ENCODE measurements at regions not wholly inside any gene's neighbourhood (a gene's known extent, or its start where the extent isn't known, plus 50 kb on each side); places are given as distances from the start of the nearest gene placed in this dataset.

GRCh38 chr22:22818861-22819855, 68.5 kb upstream of the IGLL5 start:
- TF ChIP-seq, protein P1, sequence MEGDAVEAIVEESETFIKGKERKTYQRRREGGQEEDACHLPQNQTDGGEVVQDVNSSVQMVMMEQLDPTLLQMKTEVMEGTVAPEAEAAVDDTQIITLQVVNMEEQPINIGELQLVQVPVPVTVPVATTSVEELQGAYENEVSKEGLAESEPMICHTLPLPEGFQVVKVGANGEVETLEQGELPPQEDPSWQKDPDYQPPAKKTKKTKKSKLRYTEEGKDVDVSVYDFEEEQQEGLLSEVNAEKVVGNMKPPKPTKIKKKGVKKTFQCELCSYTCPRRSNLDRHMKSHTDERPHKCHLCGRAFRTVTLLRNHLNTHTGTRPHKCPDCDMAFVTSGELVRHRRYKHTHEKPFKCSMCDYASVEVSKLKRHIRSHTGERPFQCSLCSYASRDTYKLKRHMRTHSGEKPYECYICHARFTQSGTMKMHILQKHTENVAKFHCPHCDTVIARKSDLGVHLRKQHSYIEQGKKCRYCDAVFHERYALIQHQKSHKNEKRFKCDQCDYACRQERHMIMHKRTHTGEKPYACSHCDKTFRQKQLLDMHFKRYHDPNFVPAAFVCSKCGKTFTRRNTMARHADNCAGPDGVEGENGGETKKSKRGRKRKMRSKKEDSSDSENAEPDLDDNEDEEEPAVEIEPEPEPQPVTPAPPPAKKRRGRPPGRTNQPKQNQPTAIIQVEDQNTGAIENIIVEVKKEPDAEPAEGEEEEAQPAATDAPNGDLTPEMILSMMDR (IDR thresholded peaks at IDR 0.05) = no peak
- no peak for TF ChIP-seq POLR2A (IDR thresholded peaks at IDR 0.05)

All from thyroid gland (tissue), 4 donors.